ENCODE measurements at regions not wholly inside any gene's neighbourhood (a gene's known extent, or its start where the extent isn't known, plus 50 kb on each side); places are given as distances from the start of the nearest gene placed in this dataset.

DNA sequence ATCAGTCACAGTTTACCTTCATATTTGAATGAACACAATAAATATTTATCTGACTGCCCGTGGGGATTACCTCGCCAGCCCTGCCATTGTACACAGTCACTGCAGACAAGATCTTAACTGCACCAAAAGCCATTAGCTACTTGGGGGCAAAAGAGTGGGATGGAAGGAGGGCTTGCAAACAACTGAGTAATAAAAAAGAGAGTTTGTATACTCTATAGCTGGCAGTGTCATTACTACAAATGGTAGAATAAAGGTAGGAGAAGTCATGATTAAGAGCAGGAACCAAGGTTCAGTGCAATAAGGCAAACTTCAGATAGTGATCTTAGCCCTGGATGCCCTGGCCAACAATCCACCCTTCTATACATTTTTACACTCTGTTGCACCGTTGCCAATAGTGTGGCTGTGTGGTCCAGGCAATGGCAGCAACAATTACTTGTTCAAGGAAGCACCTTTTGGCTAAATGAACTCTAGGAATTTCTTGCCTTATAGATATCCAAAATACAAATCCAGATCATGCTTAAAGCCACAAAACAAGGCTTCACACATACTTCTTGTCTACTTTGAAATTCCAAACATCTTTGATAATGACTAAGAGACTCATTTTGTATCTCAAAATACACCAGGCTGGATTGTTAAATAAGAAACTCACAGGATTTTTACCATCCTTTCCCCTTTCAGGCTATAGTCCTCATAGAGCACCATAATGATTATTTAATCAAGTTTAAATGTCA, 955.4 kb upstream of the ADGRB3 start:
- no peaks in the 10 kb centered on the region for H3K79me2 ChIP-seq
- H3K27ac ChIP-seq = no peak overlapping the region
- H3K4me3 ChIP-seq (ENCODE audit: low read depth, low read length) = no peak overlapping the region
- no peak for TF ChIP-seq CTCF (IDR thresholded peaks at IDR 0.05)
- H3K36me3 ChIP-seq (ENCODE audit: control insufficient read depth, insufficient read depth, low read length) = no peaks in the 10 kb centered on the region
- no peak overlapping the region for H2AFZ ChIP-seq
- no peaks in the 10 kb centered on the region for H3K9me3 ChIP-seq (ENCODE audit: control insufficient read depth, low read length)
- no peak overlapping the region for H3K9ac ChIP-seq
- no peaks in the 10 kb centered on the region for H3K4me1 ChIP-seq
- H3K4me2 ChIP-seq (ENCODE audit: low read length) = no peak overlapping the region
- no peaks in the 10 kb centered on the region for H3K27me3 ChIP-seq (ENCODE audit: control insufficient read depth, insufficient read depth, low read length)

- Histone ChIP-seq H3K4me2 (ENCODE audit: low read length) (no peak overlapping the region), H3K4me3 (ENCODE audit: low read depth, low read length) (no peak overlapping the region), H3K9ac (no peak overlapping the region), H3K27ac (no peak overlapping the region), H3K9me3 (ENCODE audit: control insufficient read depth, low read length) (no peaks in the 10 kb centered on the region), H3K79me2 (no peaks in the 10 kb centered on the region), H3K27me3 (ENCODE audit: control insufficient read depth, insufficient read depth, low read length) (no peaks in the 10 kb centered on the region), H3K36me3 (ENCODE audit: control insufficient read depth, insufficient read depth, low read length) (no peaks in the 10 kb centered on the region), H2AFZ (no peak overlapping the region), H3K4me1 (no peaks in the 10 kb centered on the region)
- no peak for TF ChIP-seq CTCF (IDR thresholded peaks at IDR 0.05)
These were observed 958.2 kb upstream of the ADGRB3 start for GRCh38 chr6:67676892-67677291.

DNA sequence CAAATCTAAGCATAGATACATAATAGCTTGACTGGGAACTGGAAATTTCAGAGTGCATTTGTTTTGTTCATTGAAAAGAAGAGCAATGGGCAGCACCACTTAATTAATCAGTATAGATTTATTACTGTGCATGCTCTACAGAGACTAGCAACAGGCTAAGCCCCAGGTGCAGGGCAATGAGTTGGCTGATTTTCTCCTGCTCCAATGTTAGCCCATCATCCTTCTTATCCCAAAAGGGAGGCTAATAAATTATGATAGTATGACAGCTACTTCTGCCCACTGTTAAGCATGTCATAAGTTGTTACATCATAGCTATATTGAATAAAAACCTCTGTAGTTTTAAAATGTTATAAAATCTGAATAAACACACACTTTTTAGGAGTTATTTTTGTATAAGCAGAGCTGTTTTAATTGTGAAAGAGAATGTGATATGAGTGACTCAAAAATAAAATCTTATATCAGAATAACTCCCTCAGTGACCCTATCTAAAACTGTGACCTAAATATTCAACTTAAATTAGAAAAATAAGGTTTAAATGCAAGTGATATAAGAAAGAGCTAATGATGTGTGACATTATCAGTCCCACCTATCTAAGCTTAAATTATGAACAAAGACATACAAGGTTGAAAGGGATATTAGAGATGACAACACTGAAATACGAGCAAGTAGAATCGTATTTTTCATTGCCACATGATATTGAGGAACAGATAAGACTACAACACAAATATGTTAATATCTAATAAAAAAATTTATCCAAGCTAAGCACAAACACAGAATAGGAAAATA, 967.3 kb upstream of the ADGRB3 start:
- no peaks in the 10 kb centered on the region for H3K4me1 ChIP-seq
- no peak overlapping the region for H2AFZ ChIP-seq
- no peaks in the 10 kb centered on the region for H3K79me2 ChIP-seq
- no peak overlapping the region for H3K4me3 ChIP-seq (ENCODE audit: low read depth, low read length)
- H3K4me2 ChIP-seq (ENCODE audit: low read length) = no peak overlapping the region
- H3K27me3 ChIP-seq (ENCODE audit: control insufficient read depth, insufficient read depth, low read length) = no peaks in the 10 kb centered on the region
- H3K9me3 ChIP-seq (ENCODE audit: control insufficient read depth, low read length) = no peaks in the 10 kb centered on the region
- no peak overlapping the region for H3K27ac ChIP-seq
- no peaks in the 10 kb centered on the region for H3K36me3 ChIP-seq (ENCODE audit: control insufficient read depth, insufficient read depth, low read length)
- H3K9ac ChIP-seq = no peak overlapping the region
- no peak for TF ChIP-seq CTCF (IDR thresholded peaks at IDR 0.05)

- Histone ChIP-seq H3K9me3 (ENCODE audit: control insufficient read depth, low read length) (no peaks in the 10 kb centered on the region), H3K4me2 (ENCODE audit: low read length) (no peak overlapping the region), H3K79me2 (no peaks in the 10 kb centered on the region), H3K9ac (no peak overlapping the region), H3K27ac (no peak overlapping the region), H3K4me3 (ENCODE audit: low read depth, low read length) (no peak overlapping the region), H3K4me1 (no peaks in the 10 kb centered on the region), H2AFZ (no peak overlapping the region), H3K27me3 (ENCODE audit: control insufficient read depth, insufficient read depth, low read length) (no peaks in the 10 kb centered on the region), H3K36me3 (ENCODE audit: control insufficient read depth, insufficient read depth, low read length) (no peaks in the 10 kb centered on the region)
- TF ChIP-seq CTCF (IDR thresholded peaks at IDR 0.05) = no peak
These were observed 968.7 kb upstream of the ADGRB3 start for GRCh38 chr6:67666177-67666964.
